ENCODE measurements at regions not wholly inside any gene's neighbourhood (a gene's known extent, or its start where the extent isn't known, plus 50 kb on each side); places are given as distances from the start of the nearest gene placed in this dataset.
A peak's percentile ranks its signal among the peaks of the same experiment; 100 is the strongest.

- no peak overlapping the region for H3K27ac Mint-ChIP-seq
- DNase-seq, result no peak
These were observed 110.2 kb upstream of the GPC1 start for GRCh38 chr2:240325016-240326007.

DNA sequence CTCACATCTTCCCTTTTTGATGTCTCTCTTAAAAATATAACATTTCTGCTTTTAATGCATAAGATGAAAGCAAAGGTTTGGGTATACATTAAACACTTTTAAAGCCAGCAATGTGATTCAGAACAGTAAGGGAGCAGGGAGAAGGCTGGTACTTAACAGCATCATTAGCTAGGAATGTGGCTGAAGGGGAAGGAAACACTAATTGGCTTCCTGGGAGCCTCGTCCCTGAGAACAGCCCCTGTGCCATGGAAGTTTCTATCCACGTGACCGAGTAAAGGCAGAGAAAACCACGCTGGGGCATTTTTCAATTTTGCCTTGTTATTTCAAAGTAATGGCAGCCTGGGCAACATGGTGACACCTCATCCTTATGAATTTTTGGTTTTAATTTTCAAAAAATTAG lies 109.2 kb upstream of the GPC1 start:
- TF ChIP-seq, protein P1, sequence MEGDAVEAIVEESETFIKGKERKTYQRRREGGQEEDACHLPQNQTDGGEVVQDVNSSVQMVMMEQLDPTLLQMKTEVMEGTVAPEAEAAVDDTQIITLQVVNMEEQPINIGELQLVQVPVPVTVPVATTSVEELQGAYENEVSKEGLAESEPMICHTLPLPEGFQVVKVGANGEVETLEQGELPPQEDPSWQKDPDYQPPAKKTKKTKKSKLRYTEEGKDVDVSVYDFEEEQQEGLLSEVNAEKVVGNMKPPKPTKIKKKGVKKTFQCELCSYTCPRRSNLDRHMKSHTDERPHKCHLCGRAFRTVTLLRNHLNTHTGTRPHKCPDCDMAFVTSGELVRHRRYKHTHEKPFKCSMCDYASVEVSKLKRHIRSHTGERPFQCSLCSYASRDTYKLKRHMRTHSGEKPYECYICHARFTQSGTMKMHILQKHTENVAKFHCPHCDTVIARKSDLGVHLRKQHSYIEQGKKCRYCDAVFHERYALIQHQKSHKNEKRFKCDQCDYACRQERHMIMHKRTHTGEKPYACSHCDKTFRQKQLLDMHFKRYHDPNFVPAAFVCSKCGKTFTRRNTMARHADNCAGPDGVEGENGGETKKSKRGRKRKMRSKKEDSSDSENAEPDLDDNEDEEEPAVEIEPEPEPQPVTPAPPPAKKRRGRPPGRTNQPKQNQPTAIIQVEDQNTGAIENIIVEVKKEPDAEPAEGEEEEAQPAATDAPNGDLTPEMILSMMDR (IDR thresholded peaks at IDR 0.05), result no peak
- Mint-ChIP-seq H3K27me3 (ENCODE audit: insufficient read depth) (peaks cover 5% of the 10 kb centered on the region), H3K27ac (no peak overlapping the region), H3K4me3 (no peak overlapping the region), H3K9me3 (no peaks in the 10 kb centered on the region), H3K36me3 (ENCODE audit: low read depth) (no peaks in the 10 kb centered on the region), H3K4me1 (ENCODE audit: low read depth) (peaks cover 15% of the 10 kb centered on the region)
- peak; percentile 48 for DNase-seq

More at GRCh38 chr2:240325016-240326007, 110.2 kb upstream of the GPC1 start:
- peaks cover 5% of the 10 kb centered on the region for H3K27me3 Mint-ChIP-seq (ENCODE audit: insufficient read depth)
- H3K36me3 Mint-ChIP-seq (ENCODE audit: low read depth), result no peaks in the 10 kb centered on the region
- TF ChIP-seq, protein P1 (IDR thresholded peaks at IDR 0.05), result no peak
- no peaks in the 10 kb centered on the region for H3K9me3 Mint-ChIP-seq
- H3K4me1 Mint-ChIP-seq (ENCODE audit: low read depth), result peaks cover 24% of the 10 kb centered on the region
- H3K4me3 Mint-ChIP-seq, result no peak overlapping the region

DNA sequence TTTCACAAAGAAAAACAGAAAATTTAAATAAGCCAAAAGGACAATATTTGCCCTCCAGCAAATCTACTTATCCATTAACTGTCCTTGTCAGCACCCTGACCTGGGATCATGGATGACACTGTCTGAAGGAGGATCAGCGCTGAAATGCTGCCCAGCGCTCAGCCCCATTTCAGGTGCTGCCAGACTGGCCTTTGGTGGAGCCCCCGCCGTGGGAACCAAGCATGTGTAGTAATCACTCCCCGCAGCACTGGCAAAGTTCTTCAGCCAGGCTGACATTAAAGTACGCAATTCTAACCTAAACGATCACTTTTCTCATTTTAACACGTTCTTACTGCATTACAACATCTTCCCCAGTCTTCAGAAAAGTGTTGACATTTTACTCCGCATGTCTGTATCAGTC lies 108.6 kb upstream of the GPC1 start:
- peaks cover 15% of the 10 kb centered on the region for H3K4me1 Mint-ChIP-seq (ENCODE audit: low read depth)
- H3K27me3 Mint-ChIP-seq (ENCODE audit: insufficient read depth), result peaks cover 8% of the 10 kb centered on the region
- TF ChIP-seq, protein P1 (IDR thresholded peaks at IDR 0.05), result no peak
- no peak overlapping the region for H3K4me3 Mint-ChIP-seq
- no peak overlapping the region for H3K27ac Mint-ChIP-seq
- no peak for DNase-seq
- H3K36me3 Mint-ChIP-seq (ENCODE audit: low read depth), result no peaks in the 10 kb centered on the region; the same call in 1 of the 2 replicates
- peaks cover under 1% of the 10 kb centered on the region; the same call in 1 of the 2 replicates for H3K9me3 Mint-ChIP-seq

DNA sequence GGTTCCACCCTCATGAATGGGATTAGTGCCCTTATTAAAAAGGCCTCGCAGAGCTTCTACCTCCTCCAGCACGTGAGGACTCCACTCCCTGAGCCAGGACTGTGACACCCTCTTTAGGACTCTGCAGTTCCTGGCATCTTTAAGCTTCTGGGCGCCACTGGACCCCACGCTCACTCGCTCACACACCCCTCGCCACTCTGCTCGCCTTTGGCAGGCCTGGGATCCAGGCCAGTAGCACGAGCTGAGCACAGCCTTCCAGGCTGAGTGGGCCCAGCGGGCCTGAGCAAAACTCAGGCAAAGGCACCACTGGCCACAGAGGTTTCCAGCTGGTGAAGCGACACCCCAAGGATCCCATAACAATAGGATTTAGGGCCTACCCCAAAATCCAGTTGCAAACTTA lies 107.9 kb upstream of the GPC1 start:
- no peak overlapping the region for H3K27ac Mint-ChIP-seq
- H3K4me1 Mint-ChIP-seq (ENCODE audit: low read depth), result peaks cover 15% of the 10 kb centered on the region
- peaks cover 7% of the 10 kb centered on the region; the same call in 1 of the 2 replicates for H3K36me3 Mint-ChIP-seq (ENCODE audit: low read depth)
- H3K9me3 Mint-ChIP-seq, result peaks cover 7% of the 10 kb centered on the region; the same call in 1 of the 2 replicates
- peaks cover 13% of the 10 kb centered on the region for H3K27me3 Mint-ChIP-seq (ENCODE audit: insufficient read depth)
- TF ChIP-seq, protein P1 (IDR thresholded peaks at IDR 0.05), result no peak
- DNase-seq, result no peak
- no peak overlapping the region for H3K4me3 Mint-ChIP-seq

GRCh38 chr2:240328526-240328925 lies 106.9 kb upstream of the GPC1 start:
- peaks cover 7% of the 10 kb centered on the region; the same call in 1 of the 2 replicates for H3K36me3 Mint-ChIP-seq (ENCODE audit: low read depth)
- TF ChIP-seq, protein P1 (IDR thresholded peaks at IDR 0.05), result no peak
- DNase-seq, result no peak
- H3K27ac Mint-ChIP-seq, result no peak overlapping the region
- no peak overlapping the region for H3K4me3 Mint-ChIP-seq
- H3K27me3 Mint-ChIP-seq (ENCODE audit: insufficient read depth), result peaks cover 15% of the 10 kb centered on the region
- H3K4me1 Mint-ChIP-seq (ENCODE audit: low read depth), result peaks cover 15% of the 10 kb centered on the region
- peaks cover 8% of the 10 kb centered on the region; the same call in 1 of the 2 replicates for H3K9me3 Mint-ChIP-seq
